ENCODE measurements at regions not wholly inside any gene's neighbourhood (a gene's known extent, or its start where the extent isn't known, plus 50 kb on each side); places are given as distances from the start of the nearest gene placed in this dataset.

GRCh38 chr13:65855242-65855805 is 1374.8 kb downstream of the PCDH9 start:
- BruUV-seq (replicated peaks) = no TSS peak
- ChIA-PET POLR2A (no interaction called here), CTCF (no interaction called here)
- TF ChIP-seq GATA2 (IDR thresholded peaks at IDR 0.05; ENCODE audit: insufficient read depth, insufficient read length, low read depth, low read length) (no peak), MAX (IDR thresholded peaks at IDR 0.05; ENCODE audit: insufficient read depth, insufficient read length) (no peak), FOS (IDR thresholded peaks at IDR 0.05; ENCODE audit: borderline replicate concordance, insufficient read depth, low read length) (no peak), JUN (IDR thresholded peaks at IDR 0.05; ENCODE audit: borderline replicate concordance, insufficient read depth, insufficient read length, low read depth) (no peak), CTCF (IDR thresholded peaks at IDR 0.05; ENCODE audit: extremely low read depth in 1 of 2, insufficient read depth in 1 of 2, low read depth in 1 of 2, low read length in 2 of 2) (no peak), MYC (IDR thresholded peaks at IDR 0.05; ENCODE audit: low read depth, low read length) (no peak), EZH2 (IDR thresholded peaks at IDR 0.05; ENCODE audit: borderline replicate concordance, low read depth, low read length, severe bottlenecking) (no peak), POLR2A (IDR thresholded peaks at IDR 0.05; ENCODE audit: low read depth, low read length) (no peak), POLR2AphosphoS5 (IDR thresholded peaks at IDR 0.05; ENCODE audit: insufficient read depth, low read depth, low read length) (no peak)
- Histone ChIP-seq H3K79me2 (ENCODE audit: control insufficient read depth, insufficient read depth, low read length) (no peaks in the 10 kb centered on the region), H3K9ac (replicated peaks; ENCODE audit: extremely low read depth, insufficient read depth, low read length) (no peak overlapping the region), H3K9me3 (replicated peaks; ENCODE audit: control insufficient read depth, insufficient read depth, low read length) (no peaks in the 10 kb centered on the region), H3K4me1 (ENCODE audit: control insufficient read depth, extremely low read depth, insufficient read depth, low read length) (no peaks in the 10 kb centered on the region), H3K27ac (ENCODE audit: insufficient read depth, low read depth, low read length) (no peak overlapping the region), H3K27me3 (ENCODE audit: control insufficient read depth in 2 of 2, insufficient read depth in 2 of 2, low read length in 2 of 2) (no peaks in the 10 kb centered on the region), H3K36me3 (ENCODE audit: control insufficient read depth in 2 of 2, extremely low read depth in 1 of 2, insufficient read depth in 2 of 2, low read length in 2 of 2) (no peaks in the 10 kb centered on the region), H3K4me2 (ENCODE audit: insufficient read depth, low read length) (no peak overlapping the region), H4K20me1 (replicated peaks; ENCODE audit: control insufficient read depth, extremely low read depth, insufficient read depth, low read length) (no peaks in the 10 kb centered on the region), H2AFZ (ENCODE audit: low read depth, low read length) (no peak overlapping the region), H3K9me1 (replicated peaks; ENCODE audit: control insufficient read depth, extremely low read depth, insufficient read depth, low read length) (no peaks in the 10 kb centered on the region), H3K4me3 (replicated peaks in 1 of 3; ENCODE audit: insufficient read depth in 1 of 3, low read depth in 1 of 3, low read length in 3 of 3) (no peak overlapping the region)
- intact Hi-C loops (cut with micrococcal nuclease) (no loop called here), dilution Hi-C loops (cut with MboI; ENCODE audit: extremely low pct_ligation_motif_present, low sequenced_read_pairs) (no loop called here)
- FAIRE-seq (no peak), DNase-seq (ENCODE audit: low read depth, low spot score) (no peak)

Measured in endothelial cell of umbilical vein (primary cell).